Activated CD8-positive, alpha-beta memory T cell treated with anti-CD3 and anti-CD28 coated beads for 24 hours (primary cell): ENCODE measurements at regions not wholly inside any gene's neighbourhood (a gene's known extent, or its start where the extent isn't known, plus 50 kb on each side); places are given as distances from the start of the nearest gene placed in this dataset.

Experiments used
- DNase-seq: peaks from one replicate; pipeline ENCODE4 v3.0.0-alpha.2; 2020

DNA sequence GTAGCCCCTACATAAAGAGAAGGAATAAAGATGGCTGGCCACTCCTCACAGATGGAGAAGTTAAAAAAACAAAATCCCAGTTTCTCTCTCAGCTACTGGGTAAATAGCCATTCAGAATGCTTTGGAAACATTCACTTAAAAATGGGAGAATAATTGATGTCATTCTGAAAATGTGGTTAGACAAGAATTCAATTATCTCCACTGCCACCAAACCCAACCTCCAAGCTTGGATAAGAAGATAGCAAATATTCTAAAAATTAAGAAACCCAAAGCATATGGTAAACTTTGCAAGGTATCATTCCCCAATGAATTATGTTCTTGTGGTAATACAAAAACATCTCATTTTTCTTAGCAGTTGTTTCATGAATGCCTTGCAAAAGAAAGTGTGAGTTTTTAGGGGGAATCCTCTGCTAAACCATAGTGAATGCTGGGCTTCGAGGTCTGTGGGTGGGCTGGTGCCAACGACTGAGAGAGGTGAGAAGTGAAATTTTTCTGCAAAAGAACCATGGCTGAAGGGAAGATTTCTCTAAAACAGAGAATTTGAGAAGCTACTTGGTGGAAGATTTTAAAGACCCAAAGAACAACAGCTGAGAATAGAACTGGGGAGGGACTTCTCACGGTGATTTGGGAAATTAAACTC lies 497.9 kb upstream of the JARID2 start:
- no peak for DNase-seq

DNA sequence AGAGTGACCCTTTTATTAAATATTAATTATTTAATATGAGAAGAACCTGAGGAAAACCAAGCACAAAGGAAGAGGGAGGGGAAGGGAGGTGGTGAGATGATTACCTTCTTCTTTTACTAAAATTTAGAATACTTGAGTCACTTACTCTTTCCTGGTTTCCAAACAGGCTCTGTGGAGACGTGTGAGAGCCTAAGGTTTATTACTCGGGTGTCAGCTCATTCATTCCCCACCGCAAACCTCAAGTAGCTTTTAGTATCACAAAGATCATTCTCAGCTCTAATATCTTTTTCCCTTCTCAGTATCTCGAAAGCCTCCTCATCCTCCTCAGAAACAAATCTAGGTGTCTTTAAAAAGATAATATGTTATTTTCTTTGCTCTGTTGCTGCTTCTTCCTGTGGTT lies 497.2 kb upstream of the JARID2 start:
- no peak for DNase-seq

DNA sequence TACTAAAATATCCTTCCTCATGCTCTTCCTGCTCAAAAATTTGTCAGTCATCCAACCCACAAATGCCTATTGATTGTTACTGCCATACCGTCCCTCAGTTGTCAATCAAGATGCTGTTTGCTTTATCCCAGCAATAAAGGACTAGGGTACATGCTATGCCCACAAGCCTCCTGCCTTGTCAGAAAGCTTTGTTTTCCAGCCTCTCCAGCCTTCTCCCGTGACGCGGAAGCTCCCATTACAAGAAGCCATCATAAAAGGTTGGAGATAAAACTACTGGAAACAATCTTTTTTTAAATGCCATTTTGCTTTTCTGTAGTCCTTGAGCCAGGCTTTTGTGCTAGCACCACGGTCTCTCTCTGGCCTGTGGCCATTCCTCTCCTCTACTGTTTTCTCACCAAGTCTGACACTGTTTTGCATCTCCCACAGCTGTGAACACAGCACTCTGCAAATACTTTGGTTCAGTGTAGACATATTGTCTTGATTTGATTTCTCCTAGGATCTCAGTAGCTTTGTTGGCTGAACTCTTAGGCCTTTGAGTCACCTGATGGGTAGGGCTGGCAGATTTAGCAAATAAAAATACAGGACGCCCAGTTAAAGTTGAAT lies 495.7 kb upstream of the JARID2 start:
- DNase-seq, result no peak

DNA sequence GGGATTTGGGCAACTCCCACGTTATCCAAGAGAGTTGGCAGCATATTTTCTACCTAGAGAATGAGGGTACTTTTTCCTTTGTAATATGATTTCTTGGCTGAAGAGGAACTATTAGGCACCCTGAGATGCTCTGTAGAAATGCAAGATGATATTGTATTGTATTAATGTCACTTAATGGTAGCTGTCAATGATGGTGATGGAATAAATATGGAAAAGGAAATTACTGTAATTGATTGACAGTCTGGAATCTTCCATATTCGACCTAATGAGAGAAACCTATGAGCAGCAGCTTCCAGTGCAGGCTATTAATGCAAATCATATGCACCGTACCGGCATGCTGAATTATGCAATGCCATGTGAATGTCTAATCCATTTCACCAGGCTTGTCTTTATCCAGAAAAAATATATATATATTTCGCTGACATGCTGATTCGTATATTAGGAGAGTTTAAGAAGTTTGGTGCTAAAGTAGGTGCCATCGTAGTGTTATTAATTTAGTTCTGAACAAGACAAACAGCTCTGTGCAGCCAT lies 494.2 kb upstream of the JARID2 start:
- DNase-seq, result no peak

DNA sequence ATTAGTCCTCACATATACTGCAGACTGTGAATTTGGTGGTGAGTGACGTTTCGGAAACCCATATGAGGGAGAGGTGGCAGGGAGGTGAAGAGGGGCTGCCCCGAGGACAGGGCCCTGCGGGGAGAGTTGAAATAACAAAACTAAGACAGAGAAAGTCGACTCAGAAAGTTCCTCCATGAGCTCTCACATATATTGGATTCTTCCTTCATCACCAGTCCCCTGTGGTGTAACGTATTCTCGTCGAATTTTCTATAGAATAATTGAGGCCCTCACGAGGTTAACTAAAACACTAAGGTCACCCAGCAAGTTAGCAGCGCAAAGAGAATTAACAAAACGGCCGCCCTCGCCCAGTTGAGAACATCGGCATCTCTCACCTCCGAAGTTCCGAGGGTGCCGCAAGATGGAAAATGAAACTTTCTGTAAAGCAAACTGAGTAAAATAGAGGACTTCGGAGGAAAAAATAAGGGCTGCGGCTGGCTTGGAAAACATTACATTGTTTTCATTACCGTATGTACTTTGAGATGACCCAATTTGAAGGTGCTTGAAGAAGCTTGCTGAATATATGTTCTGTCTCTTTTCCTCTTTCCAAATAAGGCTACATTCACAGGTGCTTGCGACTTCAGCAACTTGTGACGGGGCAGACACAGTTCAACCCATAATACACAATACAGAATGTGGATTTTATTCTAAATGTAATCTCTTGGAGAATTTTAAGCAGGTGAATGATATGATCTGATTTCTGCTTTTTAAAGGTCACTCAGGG lies 490.9 kb upstream of the JARID2 start:
- DNase-seq, result no peak

DNA sequence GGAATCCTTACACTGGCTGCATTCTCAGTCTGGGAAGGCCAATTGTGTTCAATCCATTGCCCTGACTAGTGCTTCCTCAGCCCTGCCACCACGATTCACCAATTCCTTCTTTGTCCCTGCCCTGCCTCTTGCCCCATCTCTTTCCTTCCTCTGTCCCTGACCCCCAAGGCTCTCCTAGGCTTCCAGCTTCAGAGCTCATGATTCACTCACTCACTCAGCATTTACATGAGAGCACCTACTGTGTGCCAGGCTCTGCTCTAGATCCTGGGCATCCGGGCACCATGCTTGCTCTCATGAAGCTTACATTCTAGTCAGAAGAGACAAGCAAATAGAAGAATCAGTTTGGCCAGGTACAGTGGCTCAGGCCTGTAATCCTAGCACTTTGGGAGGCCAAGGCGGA lies 489.5 kb upstream of the JARID2 start:
- no peak for DNase-seq

DNA sequence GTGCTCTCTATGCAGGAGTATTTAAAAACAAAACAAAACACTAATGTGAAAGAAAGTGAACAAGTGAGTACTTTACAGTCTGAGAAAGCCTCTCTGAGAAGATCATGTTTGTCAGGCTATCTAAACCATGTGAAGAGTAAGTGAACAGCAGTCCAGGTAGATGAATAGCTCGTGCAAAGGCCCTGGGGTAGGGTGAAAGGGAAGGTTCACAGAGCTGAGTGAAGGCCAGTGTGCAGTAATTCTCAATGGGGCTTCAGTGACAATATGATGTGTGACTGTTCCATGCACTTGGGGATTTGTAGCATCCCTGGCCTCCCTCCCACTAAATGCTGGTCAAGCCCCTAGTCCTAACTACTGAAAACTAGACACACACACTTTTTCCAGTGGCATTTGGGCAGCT lies 488.9 kb upstream of the JARID2 start:
- DNase-seq, result no peak

DNA sequence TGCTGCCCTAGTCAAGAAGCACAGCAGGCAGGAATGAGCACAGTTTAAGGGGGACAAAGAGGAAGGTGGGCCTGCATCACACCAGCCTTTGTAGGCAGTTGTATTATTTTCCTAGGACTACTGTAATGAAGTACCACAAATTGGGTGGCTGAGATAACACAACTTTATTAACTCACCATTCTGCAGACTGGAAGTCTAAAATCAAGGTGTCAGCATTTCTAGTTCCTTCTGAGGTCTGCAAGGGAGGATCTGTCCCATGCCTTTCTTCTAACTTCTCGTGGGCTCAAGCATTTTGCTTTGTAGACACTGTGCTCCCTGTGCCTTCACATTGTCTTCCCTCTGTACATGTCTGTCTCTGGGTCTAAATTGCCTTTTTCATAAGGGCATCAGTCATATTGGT lies 488.5 kb upstream of the JARID2 start:
- DNase-seq, result no peak

DNA sequence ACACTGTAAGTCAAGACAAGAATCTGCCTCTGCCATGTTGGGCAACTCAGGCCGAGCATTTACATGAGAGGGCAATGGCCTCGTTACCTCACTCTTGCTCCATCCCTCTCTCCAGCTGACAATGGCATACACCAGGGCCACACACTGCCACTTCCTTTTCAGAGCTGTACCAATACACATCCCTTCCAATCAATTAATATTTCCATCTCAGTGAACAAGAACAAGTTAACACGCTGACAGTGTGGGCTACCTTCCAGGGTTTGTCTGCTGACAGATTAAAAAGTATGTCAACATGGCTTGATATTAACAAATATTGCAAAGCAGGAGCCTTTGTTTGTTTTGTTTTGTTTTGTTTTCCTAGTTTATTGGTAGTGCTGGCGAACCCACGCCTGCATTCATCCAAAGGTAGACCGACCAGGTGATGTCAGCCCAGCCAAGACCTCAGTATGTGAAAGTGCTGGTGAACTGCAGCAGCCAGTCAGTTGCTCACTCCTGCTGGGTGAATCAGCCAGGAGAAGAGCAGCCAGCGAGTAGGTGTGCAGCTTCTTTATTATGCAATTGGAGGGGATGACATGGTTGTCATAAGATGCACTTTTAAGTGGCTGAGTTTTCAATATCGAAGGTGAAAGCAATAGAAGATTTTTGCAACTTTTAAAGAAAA lies 487.3 kb upstream of the JARID2 start:
- no peak for DNase-seq

DNA sequence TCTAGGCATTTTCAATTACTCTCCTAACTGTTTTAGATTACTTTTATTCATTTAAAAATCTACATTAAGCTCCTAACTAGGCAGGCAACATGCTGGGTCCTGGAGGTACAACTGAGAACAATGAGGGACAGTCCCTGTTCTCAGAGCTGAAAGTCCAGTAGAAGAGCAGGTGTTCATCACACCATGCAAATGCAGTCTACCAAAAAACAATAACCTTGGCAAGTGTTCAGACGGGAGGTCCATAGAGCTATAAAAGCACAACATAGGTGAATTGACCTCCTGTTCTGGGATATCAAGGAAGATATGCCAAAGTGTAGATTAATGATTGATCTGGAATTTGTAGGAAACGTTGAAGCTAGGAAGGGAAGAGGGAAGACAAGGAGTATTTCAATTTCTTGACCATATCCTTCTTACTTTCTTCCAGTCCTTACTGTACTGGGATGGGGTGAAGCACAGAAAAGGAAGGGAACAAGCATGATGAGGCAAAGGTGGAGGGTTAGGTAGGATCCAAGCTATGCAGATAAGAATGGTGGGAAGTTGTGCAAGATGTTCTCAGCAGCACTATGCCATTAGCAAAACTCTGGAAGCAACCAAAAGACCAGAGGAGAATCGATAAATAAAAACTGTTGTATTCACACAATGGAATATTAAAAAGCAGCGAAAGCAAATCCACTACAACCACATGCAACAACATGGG lies 485.7 kb upstream of the JARID2 start:
- DNase-seq, result no peak

DNA sequence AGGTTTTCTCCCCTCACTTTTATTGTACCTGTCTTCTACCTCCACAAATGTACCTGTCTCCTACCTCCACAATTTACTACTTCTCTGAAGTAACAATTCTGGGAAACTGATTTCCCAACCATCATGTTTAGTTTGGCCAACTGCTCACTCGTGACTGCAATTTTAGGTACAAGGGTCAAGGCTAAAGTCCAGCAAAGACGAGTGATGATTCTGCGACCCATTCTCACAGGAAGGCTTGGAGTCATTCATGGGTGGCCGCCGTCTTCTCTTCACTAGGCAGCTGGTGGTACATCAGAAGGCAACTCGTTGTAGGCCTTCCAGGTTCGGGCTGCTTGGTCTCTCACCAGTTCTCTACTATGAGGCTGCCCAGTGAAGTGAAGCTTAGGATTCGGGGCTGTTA lies 483.8 kb upstream of the JARID2 start:
- DNase-seq, result no peak

DNA sequence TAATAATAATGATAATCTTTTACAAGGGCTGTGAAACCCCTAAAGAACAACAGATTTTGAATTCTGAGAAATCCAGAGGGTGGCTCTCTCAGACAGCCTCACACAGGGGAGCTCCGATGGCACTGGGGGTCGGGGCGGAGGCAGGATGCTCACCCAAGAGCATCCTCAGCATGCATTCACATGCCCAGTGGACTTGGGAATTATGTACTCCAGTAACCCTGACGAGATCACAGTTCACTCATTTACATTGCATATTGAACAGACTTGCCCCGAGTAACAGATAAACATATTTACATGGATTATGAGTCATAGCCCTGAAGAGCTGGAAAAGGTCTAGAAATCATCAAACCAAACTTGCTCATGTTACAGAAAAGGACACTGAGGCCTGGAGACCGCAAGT lies 482.7 kb upstream of the JARID2 start:
- no peak for DNase-seq

DNA sequence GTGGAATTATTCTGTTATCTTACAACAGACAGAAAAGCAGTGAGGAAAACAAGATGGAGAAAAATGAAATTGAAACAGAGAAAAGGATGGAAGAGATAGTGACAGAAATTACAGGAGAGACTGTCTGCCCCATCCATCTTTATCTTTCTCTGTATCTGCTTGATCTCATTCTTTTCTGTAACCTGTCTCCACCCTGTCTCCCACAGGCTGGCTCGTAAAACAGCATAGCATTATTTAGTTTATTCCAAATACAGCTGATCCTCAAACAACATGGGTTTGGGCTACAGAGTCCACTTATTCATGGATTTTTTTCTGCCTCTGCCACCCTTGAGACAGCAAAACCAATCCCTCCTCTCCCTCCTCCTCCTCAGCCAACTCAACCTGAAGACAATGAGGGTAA lies 482.3 kb upstream of the JARID2 start:
- DNase-seq, result no peak

DNA sequence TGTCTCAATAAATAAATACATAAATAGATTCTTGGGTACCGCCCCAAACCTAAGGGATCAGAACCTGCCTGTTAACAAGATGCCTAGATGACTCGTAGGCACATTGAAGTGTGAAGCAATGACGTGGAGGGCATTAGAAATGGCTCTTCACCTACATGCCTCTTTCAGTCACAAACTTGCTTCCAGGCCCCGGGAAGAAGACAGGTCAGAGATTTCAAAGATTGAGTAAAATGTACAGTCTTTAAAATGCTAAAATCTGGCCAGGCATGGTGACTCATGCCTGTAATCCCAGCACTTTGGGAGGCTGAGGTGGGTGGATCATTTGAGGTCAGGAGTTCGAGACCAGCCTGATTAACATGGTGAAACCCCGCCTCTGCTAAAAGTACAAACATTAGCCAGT lies 480.8 kb upstream of the JARID2 start:
- no peak for DNase-seq

DNA sequence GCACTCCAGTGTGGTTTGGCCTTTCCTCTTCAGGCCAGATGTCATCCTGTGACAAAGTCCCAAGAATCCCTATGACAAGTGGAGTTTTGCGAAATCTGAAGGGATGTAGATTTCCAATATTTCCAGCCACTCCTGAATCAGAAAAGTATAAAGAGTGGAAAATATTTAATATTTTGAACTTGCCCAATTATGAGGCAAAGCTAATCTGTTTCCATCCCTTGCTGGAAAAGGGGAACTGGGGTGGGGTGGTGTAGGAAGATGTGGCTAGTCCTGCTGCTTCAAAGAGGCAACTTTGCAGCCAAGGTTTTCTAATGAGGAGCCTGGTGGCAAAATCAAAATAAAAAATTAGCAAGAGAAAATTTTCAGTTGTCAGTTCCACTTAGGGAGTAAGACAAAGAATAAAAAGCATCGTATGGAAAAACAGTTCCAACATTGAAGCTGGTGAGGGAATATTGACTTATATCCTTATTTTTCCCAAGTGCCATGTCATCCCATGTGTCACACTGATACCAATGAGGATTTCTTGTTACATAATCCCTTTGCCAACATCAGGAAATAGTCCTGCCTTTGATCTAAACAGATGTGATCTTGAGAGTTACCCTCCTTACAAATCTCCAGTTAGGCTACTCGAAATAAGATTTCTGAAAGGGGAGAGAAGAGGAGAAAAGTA lies 480.0 kb upstream of the JARID2 start:
- no peak for DNase-seq

DNA sequence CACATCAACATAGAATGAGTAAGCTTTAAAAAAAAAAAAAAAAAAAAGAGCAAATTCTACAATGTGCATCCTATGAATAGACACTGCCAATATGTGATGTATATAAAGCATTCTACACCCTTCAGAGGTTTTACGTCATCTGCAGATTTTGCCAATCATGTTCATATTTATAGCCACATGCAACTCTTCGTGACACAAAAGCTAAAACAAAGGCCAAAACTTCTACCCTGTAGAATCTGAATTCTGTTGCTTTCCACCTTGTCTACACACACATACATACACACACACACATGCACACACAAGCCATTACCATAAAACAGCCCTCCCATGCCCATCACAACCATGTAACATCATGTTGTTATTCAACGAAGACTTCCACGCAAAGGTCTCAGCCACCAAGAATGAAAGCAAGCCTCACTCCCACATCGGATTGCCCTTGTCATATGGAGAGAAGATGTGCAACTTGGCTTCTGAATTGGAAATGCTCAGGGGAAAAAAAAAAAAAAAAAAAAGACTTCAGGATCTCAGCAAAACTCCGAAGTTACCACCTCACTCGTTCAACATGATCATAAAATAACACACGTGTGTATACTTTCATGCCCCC lies 479.4 kb upstream of the JARID2 start:
- DNase-seq, result no peak

DNA sequence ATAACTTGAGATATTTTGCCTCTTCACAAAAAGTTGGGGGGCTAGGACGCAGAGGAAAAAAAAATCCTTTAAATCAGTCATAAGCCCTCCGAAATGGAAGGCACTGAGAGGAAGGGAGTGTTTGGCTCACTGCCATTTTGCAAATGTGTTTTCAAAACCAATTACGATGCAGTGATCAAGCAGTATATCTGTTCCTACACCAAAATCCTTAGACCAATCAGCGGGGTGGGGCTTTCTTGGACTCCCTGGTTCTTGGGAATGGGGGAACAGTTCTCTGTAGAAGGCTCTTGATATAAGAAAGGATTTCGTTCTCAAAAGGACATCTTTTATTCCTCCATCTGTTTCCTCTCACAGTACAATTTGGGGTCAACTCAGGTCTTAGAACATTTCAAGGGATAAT lies 478.6 kb upstream of the JARID2 start:
- no peak for DNase-seq

DNA sequence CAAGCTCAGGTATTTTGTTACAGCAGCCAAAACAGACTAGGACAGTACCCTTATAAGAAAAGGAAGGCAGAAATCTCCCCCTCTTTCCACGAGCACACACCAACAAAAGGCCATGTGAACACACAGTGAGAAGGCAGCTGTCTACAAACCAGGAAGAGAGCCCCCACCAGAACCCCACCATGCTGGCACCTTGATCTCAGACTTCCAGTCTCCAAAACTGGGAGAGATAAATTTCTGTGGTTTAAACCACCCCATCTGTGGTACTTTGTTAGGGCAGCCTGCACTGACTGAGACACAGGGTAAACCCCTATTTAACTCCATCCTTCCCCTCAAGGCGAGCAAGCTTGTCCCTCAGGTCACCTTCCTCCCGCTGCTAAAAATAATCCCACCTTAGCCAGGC lies 475.8 kb upstream of the JARID2 start:
- no peak for DNase-seq

DNA sequence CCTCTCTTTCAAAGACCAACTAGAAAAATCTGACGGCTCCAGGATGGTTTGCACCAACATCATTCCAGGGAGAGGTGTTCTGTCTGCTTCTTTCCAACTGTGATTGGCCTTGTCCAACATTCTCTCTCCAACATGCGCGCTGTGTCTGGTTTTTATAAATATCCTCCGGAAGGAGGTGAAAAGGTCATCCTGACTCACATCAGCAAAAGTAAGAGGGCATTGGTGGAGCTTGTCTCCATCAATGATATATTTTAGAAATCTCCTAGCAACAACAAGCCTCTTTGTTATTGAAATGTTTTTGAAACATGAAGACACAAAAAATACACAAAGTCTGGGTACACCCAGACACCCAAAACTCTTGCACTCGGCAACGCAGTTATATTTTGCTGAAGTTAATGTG lies 475.3 kb upstream of the JARID2 start:
- DNase-seq, result no peak

DNA sequence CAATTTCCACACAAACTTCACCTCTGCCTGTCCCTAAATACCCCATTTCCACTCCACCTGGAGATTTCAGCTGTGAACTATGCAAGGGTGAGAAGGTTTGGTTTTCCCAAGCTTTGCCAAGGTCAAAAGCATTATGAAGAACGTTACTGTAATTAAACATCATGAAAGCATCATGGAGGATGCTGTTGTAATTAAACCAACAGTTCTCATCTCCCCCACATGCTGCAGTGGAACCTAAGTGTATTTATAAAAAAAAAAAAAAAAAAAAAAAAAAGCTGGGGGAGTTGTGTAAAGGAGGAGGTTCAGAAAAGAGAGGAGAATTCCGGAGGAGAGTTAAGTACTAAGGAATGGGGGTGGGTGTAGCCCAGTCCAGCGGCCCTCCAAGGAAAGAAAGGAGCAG lies 474.9 kb upstream of the JARID2 start:
- DNase-seq, result no peak

DNA sequence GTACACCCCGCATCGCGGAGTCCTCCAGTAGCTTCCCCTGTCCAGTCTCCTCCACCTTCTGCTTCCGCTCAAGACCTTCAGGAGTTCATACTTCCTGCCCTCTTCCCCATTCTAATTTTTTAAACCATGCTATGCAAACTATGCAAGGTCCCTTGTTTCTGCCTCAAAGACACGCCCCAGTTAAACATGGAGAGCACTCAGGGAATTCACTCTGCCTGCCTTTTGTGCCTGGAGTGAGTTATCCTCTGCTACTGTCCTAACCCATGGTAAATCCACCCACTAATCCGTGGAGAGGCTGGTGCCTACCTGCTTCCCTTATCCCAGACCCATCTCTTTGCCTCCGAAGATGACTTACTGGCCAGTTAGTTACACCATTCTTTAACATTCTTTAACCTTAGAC lies 473.7 kb upstream of the JARID2 start:
- DNase-seq, result no peak

DNA sequence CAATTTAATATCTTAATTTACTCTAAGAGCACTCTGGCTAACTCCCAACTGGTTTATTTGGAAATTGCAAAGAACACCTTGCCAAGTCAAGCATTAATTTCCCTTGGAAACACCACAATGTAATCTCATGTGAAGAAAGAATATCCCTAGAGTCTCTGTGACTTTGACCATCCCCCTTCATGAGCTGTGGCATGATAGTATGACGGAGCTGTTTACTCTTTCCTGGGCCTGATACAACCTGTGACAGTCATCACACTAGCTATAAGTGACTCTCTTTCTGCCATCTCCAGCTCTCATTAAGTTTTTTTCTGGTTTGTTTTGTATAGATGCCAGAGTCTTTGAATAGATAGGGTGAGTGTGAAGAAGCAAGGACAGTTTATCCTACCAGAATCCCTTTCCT lies 470.3 kb upstream of the JARID2 start:
- DNase-seq, result no peak
